ENCODE measurements at regions not wholly inside any gene's neighbourhood (a gene's known extent, or its start where the extent isn't known, plus 50 kb on each side); places are given as distances from the start of the nearest gene placed in this dataset.

DNA sequence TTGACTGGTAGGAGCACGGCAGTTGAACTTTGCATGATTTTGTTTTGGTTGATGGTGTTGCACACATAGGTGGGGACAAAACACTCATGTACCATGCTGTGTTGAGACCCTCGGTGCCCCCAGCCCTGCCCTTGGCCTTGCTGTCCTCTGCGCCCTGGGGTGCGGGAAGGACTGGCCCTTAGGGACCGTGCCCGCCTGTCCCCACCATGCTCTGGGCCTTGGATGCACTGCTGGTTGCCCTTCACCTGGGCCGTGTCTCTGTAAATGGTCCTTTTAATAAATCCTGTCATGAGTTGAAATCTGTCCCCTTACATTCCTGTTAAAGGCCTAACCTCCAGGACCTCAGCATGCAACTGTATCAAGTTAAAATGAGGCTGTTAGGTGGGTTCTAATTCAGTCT, 102.3 kb upstream of the ANO1 start (continued):
- TF ChIP-seq POLR2A (IDR thresholded peaks at IDR 0.05; ENCODE audit: control extremely low read depth in 1 of 2, low read depth in 2 of 2, low read length in 2 of 2) (no peak), SIX5 (IDR thresholded peaks at IDR 0.05; ENCODE audit: low read depth, low read length) (no peak), MAFK (IDR thresholded peaks at IDR 0.05; ENCODE audit: low read depth, low read length) (no peak), TAF7 (optimal IDR thresholded peaks at IDR 0.05; ENCODE audit: borderline replicate concordance, low read depth, low read length) (no peak), GTF2F1 (IDR thresholded peaks at IDR 0.05; ENCODE audit: borderline replicate concordance, low read depth, low read length) (no peak), BACH1 (IDR thresholded peaks at IDR 0.05; ENCODE audit: low read length) (no peak)
